OCI-LY3 (cell line): ENCODE measurements at regions not wholly inside any gene's neighbourhood (a gene's known extent, or its start where the extent isn't known, plus 50 kb on each side); places are given as distances from the start of the nearest gene placed in this dataset.

Experiments used
- CTCF ChIP-seq: fragments of 200-600, 300-600 bp; sonication (generic); IDR thresholded peaks from 2 replicates; pipeline ENCODE4 v1.5.1; 2014; ENCODE audit warnings: antibody characterized with exemption, low read length, low read depth
- EZH2phosphoT487 ChIP-seq: fragments of 200-600 bp; shearing (Covaris generic); IDR thresholded peaks from 2 replicates; pipeline ENCODE4 v1.6.1; 2018; ENCODE audit warnings: antibody characterized with exemption, mixed run types, low read depth

- TF ChIP-seq CTCF (no peak), EZH2phosphoT487 (no peak)
These were observed 90.0 kb downstream of the TYW3 start for GRCh38 chr1:74822851-74823401.
